NCI-H2081 (cell line): ENCODE measurements at regions not wholly inside any gene's neighbourhood (a gene's known extent, or its start where the extent isn't known, plus 50 kb on each side); places are given as distances from the start of the nearest gene placed in this dataset.

Experiments
- DNase-seq, 2 experiments: peaks; one replicate each; lab custom pipeline; 2025; lab: John Stamatoyannopoulos, UW

GRCh38 chr10:33739031-33739430 lies 404.6 kb upstream of the NRP1 start:
- DNase-seq, result no peak

DNA sequence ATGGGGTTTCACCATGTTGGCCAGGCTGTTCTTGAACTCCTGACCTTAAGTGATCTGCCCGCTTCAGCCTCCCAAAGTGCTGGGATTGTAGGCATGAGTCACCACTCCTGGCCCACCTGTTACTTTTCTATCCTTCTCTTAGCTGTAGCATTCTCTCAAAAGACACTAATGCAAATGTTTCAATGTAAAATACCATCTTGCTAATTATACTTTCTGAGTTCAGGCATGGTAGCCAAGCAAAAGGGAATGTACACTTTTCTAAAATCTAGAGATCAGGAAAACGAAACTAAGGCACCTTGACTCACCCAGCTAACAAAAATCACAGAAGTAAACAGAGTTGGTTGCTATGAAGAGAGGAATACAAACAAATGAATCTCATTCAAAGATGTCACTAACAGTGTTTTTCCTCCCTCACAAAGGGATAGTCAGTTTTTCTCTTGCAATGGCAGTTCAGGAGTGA lies 401.0 kb upstream of the NRP1 start:
- no peak for DNase-seq

- DNase-seq, result no peak
Observed at GRCh38 chr10:33734393-33735155, 400.1 kb upstream of the NRP1 start.

- no peak for DNase-seq
Observed at GRCh38 chr10:33733058-33733457, 398.6 kb upstream of the NRP1 start.

- DNase-seq, result no peak
Observed at GRCh38 chr10:33732161-33732680, 397.8 kb upstream of the NRP1 start.

DNA sequence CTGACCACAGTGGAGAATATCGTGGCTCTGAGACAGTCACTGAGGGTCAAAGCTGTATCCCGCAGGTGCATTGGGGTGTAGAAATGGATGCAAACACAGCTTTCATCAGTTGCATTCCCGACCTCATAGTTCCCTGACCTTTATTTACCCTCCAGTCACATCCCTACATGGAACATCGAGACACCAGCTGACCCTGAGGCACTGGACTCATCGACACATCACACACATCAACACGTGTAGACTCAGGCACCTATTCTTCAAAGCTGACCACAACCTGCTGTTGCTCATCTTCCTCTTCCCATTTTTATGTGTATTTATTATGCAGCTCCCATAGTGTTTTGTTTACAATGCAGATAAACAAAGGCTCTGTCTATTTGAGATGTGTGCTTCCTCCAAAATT lies 396.9 kb upstream of the NRP1 start:
- DNase-seq, result no peak

- DNase-seq, result no peak
Observed at GRCh38 chr10:33725430-33725829, 391.0 kb upstream of the NRP1 start.

GRCh38 chr10:33723181-33723580 lies 388.7 kb upstream of the NRP1 start:
- DNase-seq, result no peak

DNA sequence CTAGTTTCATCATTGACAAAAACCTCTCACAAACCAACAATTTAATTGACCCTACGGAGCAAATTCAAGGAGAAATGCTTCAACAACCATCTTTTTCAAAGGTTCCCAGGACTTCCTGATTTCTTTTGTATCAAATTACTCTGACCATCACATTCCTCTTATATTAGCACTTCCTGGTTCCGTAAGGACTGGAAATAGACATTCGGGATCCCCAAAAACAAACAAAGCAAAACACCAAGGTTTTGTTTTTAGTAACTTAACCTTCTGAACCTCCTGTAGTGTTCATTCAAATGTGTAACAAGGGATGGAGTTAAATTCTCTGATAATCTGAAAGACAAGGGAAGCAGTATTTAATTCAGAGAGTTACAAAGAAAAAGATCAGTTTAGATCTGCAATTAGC lies 387.6 kb upstream of the NRP1 start:
- DNase-seq, result no peak

GRCh38 chr10:33721509-33721908 lies 387.0 kb upstream of the NRP1 start:
- DNase-seq, result no peak

DNA sequence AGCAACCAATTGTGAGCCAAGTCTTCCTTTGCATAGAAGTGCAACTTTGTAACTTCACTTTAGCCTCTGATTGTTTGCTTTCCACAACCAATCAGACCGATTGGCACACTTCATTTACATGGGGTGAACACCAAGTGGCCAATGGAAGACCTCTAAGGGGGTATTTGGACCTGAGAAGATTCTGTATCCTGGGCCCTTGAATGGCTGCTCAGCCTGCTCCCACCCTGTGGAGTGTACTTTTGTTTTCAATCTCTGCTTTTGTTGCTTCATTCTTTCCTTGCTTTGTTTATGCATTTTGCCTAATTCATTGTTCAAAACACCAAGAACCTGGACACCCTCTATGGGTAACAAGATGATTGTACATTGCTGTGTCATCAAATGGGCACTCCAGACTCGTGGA lies 385.7 kb upstream of the NRP1 start:
- DNase-seq, result no peak

DNA sequence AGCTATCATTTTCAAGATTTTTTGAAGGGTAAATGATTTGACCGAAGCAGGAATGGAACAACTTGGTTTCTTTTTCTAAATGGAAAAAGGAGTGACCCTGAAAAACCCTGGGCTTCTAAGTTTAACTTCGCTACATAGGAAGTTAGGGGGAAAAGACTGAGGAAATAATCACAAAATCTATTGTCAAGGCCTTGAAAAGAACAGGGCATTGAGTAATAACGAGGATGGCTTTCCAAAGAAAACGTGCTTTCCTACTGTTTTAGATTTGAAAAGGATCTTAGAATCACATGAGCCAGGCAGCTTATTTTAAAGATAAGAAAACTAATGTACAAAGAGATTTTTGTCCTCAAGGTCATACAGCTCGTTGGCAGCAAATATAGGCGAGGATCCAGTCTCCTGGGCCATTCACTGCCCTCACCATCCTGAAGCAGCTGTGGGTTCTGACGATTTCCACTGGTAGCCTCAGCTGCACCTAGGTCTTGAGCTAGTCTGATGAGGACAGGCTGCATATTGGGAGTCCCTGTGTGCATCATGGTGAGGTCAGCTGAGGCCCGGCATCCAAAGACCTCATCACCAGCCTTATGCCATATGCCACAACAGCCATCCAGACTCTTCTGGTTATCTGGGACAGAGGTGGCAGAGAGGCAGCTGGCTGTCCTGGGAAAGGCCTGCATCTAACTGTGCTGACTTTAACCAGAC lies 384.7 kb upstream of the NRP1 start:
- DNase-seq, result no peak

GRCh38 chr10:33716501-33717267 lies 382.2 kb upstream of the NRP1 start:
- no peak for DNase-seq

GRCh38 chr10:33715303-33715975 lies 381.0 kb upstream of the NRP1 start:
- DNase-seq, result no peak

GRCh38 chr10:33712825-33713224 lies 378.4 kb upstream of the NRP1 start:
- DNase-seq, result no peak

DNA sequence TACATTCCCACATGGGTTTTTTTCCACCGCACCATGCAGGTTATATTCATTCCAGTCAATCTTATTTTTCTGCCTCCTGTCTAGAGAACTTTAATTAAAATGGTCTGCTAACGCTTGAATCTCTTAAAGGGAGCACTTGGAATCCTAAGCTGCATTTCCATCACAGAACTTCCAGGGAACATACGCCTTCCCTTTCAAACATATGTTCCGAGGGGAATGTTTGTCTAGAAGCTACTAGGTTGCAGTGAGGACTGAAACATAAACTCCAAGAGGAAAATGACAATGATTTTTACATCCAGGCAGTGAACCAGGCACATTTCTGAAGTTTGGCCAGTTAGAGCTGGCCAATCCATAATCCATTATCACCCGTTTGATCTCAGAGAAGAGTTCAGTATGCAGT lies 375.5 kb upstream of the NRP1 start:
- no peak for DNase-seq

- DNase-seq, result no peak
Observed at GRCh38 chr10:33709008-33709753, 374.7 kb upstream of the NRP1 start.

GRCh38 chr10:33708561-33708960 lies 374.1 kb upstream of the NRP1 start:
- DNase-seq, result no peak

DNA sequence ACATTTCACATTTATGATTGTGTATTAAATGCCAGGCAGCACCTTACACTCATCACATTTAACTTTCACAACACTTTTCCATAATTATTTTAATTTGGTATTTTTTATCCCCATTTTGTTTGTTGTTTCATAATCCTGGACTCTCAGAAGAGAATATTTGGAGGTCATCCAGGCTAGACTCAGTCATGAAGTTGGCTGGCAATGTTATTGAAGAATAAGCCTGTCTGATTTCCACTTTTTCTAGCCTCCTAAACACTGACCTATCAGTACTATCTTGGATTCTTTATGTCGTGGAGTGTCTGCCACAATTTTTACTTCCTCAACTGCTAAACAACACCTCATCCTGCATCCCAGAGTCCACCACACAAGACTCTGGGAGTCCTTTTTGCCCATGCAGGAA lies 372.3 kb upstream of the NRP1 start:
- DNase-seq, result no peak

GRCh38 chr10:33706191-33706590 lies 371.7 kb upstream of the NRP1 start:
- DNase-seq, result no peak

DNA sequence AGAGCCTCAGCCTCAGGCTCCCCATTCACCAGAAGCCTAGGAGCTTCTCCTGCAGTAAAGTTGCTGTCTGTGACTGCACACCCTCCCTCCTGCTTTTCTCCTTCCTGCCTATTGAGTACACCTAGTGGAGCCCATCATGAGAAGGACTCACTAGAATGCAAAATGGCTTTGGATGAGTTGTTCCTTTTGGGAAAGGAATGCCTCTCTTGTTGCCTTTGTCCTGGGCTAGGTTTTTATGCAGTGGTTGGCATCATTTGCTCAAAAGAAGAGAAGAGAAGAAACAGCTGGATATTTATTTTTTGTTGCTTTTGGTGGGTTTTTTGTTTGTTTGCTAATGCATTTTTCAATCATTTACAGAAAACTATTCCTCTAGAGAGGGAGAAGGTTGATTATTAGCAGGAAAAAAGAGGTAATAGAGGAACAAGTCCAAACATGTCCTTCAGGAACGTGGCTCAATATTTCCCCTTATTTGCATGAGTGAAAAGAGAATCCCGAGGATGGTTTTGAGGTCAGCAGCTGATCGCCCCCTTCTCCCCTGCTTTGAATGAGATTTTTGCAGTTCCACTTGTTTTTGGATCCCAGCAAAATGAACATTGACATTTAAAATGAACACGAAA lies 369.9 kb upstream of the NRP1 start:
- no peak for DNase-seq
